Thyroid gland (tissue), 4 donors: ENCODE measurements at regions not wholly inside any gene's neighbourhood (a gene's known extent, or its start where the extent isn't known, plus 50 kb on each side); places are given as distances from the start of the nearest gene placed in this dataset.

Source experiments
- POLR2A ChIP-seq, 2 donors: fragments of 450-650 bp; IDR thresholded peaks; one replicate each; pipeline ENCODE4 v1.6.1; 2017; ENCODE audit warnings: antibody characterized with exemption in 2 of 2, mild to moderate bottlenecking in 2 of 2, moderate library complexity in 1 of 2
- TF ChIP-seq, protein P1 (sequence below), 6 experiments: fragments of 200-600 bp in 3 of 6; fragments of 450-650 bp in 3 of 6; sonication (generic) in 3 of 6; IDR thresholded peaks; one replicate each; pipeline ENCODE4 v1.5.1; 2016 to 2019; ENCODE audit warnings: antibody characterized with exemption in 6 of 6, mild to moderate bottlenecking in 2 of 6, inconsistent platforms in 1 of 6, moderate library complexity in 1 of 6

DNA sequence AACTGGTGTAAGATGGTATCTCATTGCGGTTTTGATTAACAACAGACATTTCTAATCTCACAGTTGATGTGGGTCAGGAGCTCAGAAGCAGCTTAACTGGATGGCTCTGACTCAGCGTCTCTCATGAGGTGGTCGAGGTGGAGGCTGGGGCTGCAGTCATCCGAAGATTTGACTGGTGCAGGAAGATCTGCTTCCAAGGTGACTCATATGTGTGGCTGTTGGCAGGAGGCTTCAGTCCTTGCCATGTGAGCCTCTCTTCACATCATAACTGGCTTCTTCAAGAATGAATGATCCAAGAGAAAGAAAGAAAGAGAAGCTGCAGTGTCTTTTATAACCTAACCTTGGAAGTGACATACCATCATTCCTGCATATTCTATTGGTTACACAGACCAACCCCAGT lies 376.1 kb downstream of the SEC14L1 start:
- TF ChIP-seq, protein P1, sequence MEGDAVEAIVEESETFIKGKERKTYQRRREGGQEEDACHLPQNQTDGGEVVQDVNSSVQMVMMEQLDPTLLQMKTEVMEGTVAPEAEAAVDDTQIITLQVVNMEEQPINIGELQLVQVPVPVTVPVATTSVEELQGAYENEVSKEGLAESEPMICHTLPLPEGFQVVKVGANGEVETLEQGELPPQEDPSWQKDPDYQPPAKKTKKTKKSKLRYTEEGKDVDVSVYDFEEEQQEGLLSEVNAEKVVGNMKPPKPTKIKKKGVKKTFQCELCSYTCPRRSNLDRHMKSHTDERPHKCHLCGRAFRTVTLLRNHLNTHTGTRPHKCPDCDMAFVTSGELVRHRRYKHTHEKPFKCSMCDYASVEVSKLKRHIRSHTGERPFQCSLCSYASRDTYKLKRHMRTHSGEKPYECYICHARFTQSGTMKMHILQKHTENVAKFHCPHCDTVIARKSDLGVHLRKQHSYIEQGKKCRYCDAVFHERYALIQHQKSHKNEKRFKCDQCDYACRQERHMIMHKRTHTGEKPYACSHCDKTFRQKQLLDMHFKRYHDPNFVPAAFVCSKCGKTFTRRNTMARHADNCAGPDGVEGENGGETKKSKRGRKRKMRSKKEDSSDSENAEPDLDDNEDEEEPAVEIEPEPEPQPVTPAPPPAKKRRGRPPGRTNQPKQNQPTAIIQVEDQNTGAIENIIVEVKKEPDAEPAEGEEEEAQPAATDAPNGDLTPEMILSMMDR (IDR thresholded peaks at IDR 0.05) = no peak
- TF ChIP-seq POLR2A (IDR thresholded peaks at IDR 0.05) = no peak
